ENCODE measurements at regions not wholly inside any gene's neighbourhood (a gene's known extent, or its start where the extent isn't known, plus 50 kb on each side); places are given as distances from the start of the nearest gene placed in this dataset.

GRCh38 chr12:70059373-70059772 is 183.9 kb upstream of the CNOT2 start:
- no peak for DNase-seq
- WGBS, 3 donors, result 21 to 46% (median 26%) methylated on average over 1 of the region's 1 CpG
- no peak for ATAC-seq
- intact Hi-C loops (cut with DNase I), result no loop called here
- Histone ChIP-seq H3K9me3 (no peaks in the 10 kb centered on the region), H3K27me3 (ENCODE audit: insufficient read depth in 3 of 3, low read length in 2 of 3) (no peaks in the 10 kb centered on the region), H3K36me3 (ENCODE audit: insufficient read depth in 1 of 2, low read depth in 1 of 2) (no peaks in the 10 kb centered on the region), H3K4me1 (no peaks in the 10 kb centered on the region), H3K4me3 (no peak overlapping the region), H3K27ac (no peak overlapping the region)
- TF ChIP-seq CTCF (IDR thresholded peaks at IDR 0.05), result no peak

- WGBS, 3 donors, result 91 to 93% (median 91%) methylated on average over 1 of the region's 1 CpG
- DNase-seq (no peak), ATAC-seq (no peak)
- intact Hi-C loops (cut with DNase I), result no loop called here
- Histone ChIP-seq H3K27me3 (ENCODE audit: insufficient read depth in 3 of 3, low read length in 2 of 3) (peaks cover 0 to 3% (median 0%) of the 10 kb centered on the region in 3 donors), H3K4me1 (no peaks in the 10 kb centered on the region), H3K36me3 (ENCODE audit: insufficient read depth in 1 of 2, low read depth in 1 of 2) (no peaks in the 10 kb centered on the region), H3K9me3 (no peaks in the 10 kb centered on the region), H3K27ac (no peak overlapping the region), H3K4me3 (no peak overlapping the region)
- TF ChIP-seq CTCF (IDR thresholded peaks at IDR 0.05), result no peak
Measured at GRCh38 chr12:70060634-70061033, 182.6 kb upstream of the CNOT2 start.

- WGBS, 3 donors, result 66 to 87% (median 82%) methylated on average over 2 of the region's 2 CpGs
- intact Hi-C loops (cut with DNase I), result no loop called here
- H3K4me1 ChIP-seq, result no peaks in the 10 kb centered on the region
- no peak overlapping the region for H3K4me3 ChIP-seq
- ATAC-seq (no peak), DNase-seq (no peak)
- no peaks in the 10 kb centered on the region for H3K36me3 ChIP-seq (ENCODE audit: insufficient read depth in 1 of 2, low read depth in 1 of 2)
- H3K9me3 ChIP-seq, result no peaks in the 10 kb centered on the region
- H3K27ac ChIP-seq, result no peak overlapping the region
- no peak for TF ChIP-seq CTCF (IDR thresholded peaks at IDR 0.05)
- H3K27me3 ChIP-seq (ENCODE audit: insufficient read depth in 3 of 3, low read length in 2 of 3), result peaks cover 0 to 3% (median 0%) of the 10 kb centered on the region in 3 donors
Measured at GRCh38 chr12:70068743-70069142, 174.5 kb upstream of the CNOT2 start.

GRCh38 chr12:70069221-70070105 is 173.8 kb upstream of the CNOT2 start:
- DNase-seq (no peak), ATAC-seq (no peak)
- H3K27me3 ChIP-seq (ENCODE audit: insufficient read depth in 3 of 3, low read length in 2 of 3), result peaks cover 0 to 3% (median 0%) of the 10 kb centered on the region in 3 donors
- no peaks in the 10 kb centered on the region for H3K4me1 ChIP-seq
- H3K4me3 ChIP-seq, result no peak overlapping the region
- H3K36me3 ChIP-seq (ENCODE audit: insufficient read depth in 1 of 2, low read depth in 1 of 2), result no peaks in the 10 kb centered on the region
- no peak overlapping the region for H3K27ac ChIP-seq
- 80 to 84% (median 83%) methylated on average over 5 of the region's 5 CpGs for WGBS, 3 donors
- intact Hi-C loops (cut with DNase I), result no loop called here
- no peaks in the 10 kb centered on the region for H3K9me3 ChIP-seq
- TF ChIP-seq CTCF (IDR thresholded peaks at IDR 0.05), result no peak
